Neuronal stem cell (in vitro differentiated cells): ENCODE measurements at regions not wholly inside any gene's neighbourhood (a gene's known extent, or its start where the extent isn't known, plus 50 kb on each side); places are given as distances from the start of the nearest gene placed in this dataset.
A peak's percentile ranks its signal among the peaks of the same experiment; 100 is the strongest.

Experiments used
- DNase-seq: peaks from one replicate; pipeline ENCODE4 v3.0.0-alpha.2; 2013; ENCODE audit warnings: low spot score
- H2AFZ ChIP-seq: one replicate; pipeline ENCODE4 v1.6.1; 2013; ENCODE audit warnings: mild to moderate bottlenecking, low read length, inconsistent platforms
- H2AK5ac ChIP-seq: 2 replicates; pipeline ENCODE4 v1.6.1; 2013; ENCODE audit warnings: low read depth, mild to moderate bottlenecking, inconsistent platforms, low read length, moderate library complexity, mixed read lengths
- H2BK120ac ChIP-seq: 2 replicates; pipeline ENCODE4 v1.6.1; 2013; ENCODE audit warnings: low read depth, mild to moderate bottlenecking, inconsistent platforms, low read length, moderate library complexity, mixed read lengths
- H2BK12ac ChIP-seq: one replicate; pipeline ENCODE4 v1.6.1; 2013; ENCODE audit warnings: low read length, inconsistent platforms
- H2BK15ac ChIP-seq: 2 replicates; pipeline ENCODE4 v1.6.1; 2013; ENCODE audit warnings: mild to moderate bottlenecking, low read length, inconsistent platforms, mixed read lengths
- H2BK5ac ChIP-seq: one replicate; pipeline ENCODE4 v1.6.1; 2013; ENCODE audit warnings: inconsistent platforms, mild to moderate bottlenecking, low read length, moderate library complexity
- H3K14ac ChIP-seq: one replicate; pipeline ENCODE4 v1.6.1; 2013; ENCODE audit warnings: low read length, inconsistent platforms
- H3K18ac ChIP-seq: 2 replicates; pipeline ENCODE4 v1.6.1; 2013; ENCODE audit warnings: low read length, inconsistent platforms
- H3K23ac ChIP-seq: 2 replicates; pipeline ENCODE4 v1.6.1; 2013; ENCODE audit warnings: low read depth, mild to moderate bottlenecking, mixed read lengths, low read length, inconsistent platforms; ENCODE audit not compliant: poor library complexity
- H3K27ac ChIP-seq: replicated peaks from 3 replicates; pipeline ENCODE4 v1.5.1; 2013; ENCODE audit warnings: low read length, inconsistent platforms
- H3K27me3 ChIP-seq, 3 experiments: 2 replicates each; pipeline ENCODE4 v1.6.1; 2013; ENCODE audit warnings: low read length in 3 of 3, mild to moderate bottlenecking in 2 of 3, inconsistent platforms in 1 of 3, low read depth in 1 of 3, mixed read lengths in 1 of 3, moderate library complexity in 1 of 3; ENCODE audit not compliant: control insufficient read depth in 3 of 3, insufficient read depth in 3 of 3
- H3K36me3 ChIP-seq, 2 donors: replicated peaks in 1 of 2; 2 replicates each; pipeline ENCODE4 v1.6.1; 2013; ENCODE audit warnings: low read length in 2 of 2; ENCODE audit not compliant: control insufficient read depth in 2 of 2, insufficient read depth in 2 of 2
- H3K4ac ChIP-seq: 2 replicates; pipeline ENCODE4 v1.6.1; 2013; ENCODE audit warnings: inconsistent platforms, mild to moderate bottlenecking, low read length, moderate library complexity
- H3K4me1 ChIP-seq, 2 donors: 1 replicate in 1 of 2; 2 replicates in 1 of 2; pipeline ENCODE4 v1.6.1; 2013; ENCODE audit warnings: low read length in 2 of 2, low read depth in 1 of 2; ENCODE audit not compliant: control insufficient read depth in 2 of 2, insufficient read depth in 1 of 2
- H3K4me2 ChIP-seq: one replicate; pipeline ENCODE4 v1.6.1; 2013; ENCODE audit warnings: mild to moderate bottlenecking, low read length, inconsistent platforms; ENCODE audit not compliant: insufficient read depth, poor library complexity, severe bottlenecking
- H3K4me3 ChIP-seq, 2 donors: 2 replicates each; pipeline ENCODE4 v1.5.1; 2013; ENCODE audit warnings: low read length in 2 of 2, mild to moderate bottlenecking in 2 of 2, inconsistent platforms in 1 of 2, moderate library complexity in 1 of 2
- H3K79me1 ChIP-seq: one replicate; pipeline ENCODE4 v1.6.1; 2013; ENCODE audit warnings: low read depth, mild to moderate bottlenecking, inconsistent platforms, low read length, moderate library complexity
- H3K9ac ChIP-seq: one replicate; pipeline ENCODE4 v1.6.1; 2013; ENCODE audit warnings: mild to moderate bottlenecking, low read depth, low read length, inconsistent platforms; ENCODE audit not compliant: poor library complexity
- H3K9me3 ChIP-seq, 2 donors: replicated peaks in 1 of 2; 2 replicates each; pipeline versions ENCODE3 to v1.6.1; 2013; ENCODE audit warnings: low read length in 2 of 2, mild to moderate bottlenecking in 2 of 2, inconsistent platforms in 1 of 2, low read depth in 1 of 2, mixed read lengths in 1 of 2, moderate library complexity in 1 of 2; ENCODE audit not compliant: control insufficient read depth in 2 of 2, insufficient read depth in 1 of 2
- H4K8ac ChIP-seq: one replicate; pipeline ENCODE4 v1.6.1; 2013; ENCODE audit warnings: low read depth, mild to moderate bottlenecking, inconsistent platforms, low read length, moderate library complexity
- H4K91ac ChIP-seq: one replicate; pipeline ENCODE4 v1.6.1; 2013; ENCODE audit warnings: low read length, low read depth, mild to moderate bottlenecking, inconsistent platforms; ENCODE audit not compliant: poor library complexity
- WGBS, 2 donors: extraction: QIAGEN DNeasy Blood & Tissue Kit; methylation state at CpG; one replicate each; pipeline ENCODE4 v1.1.7; 2013; ENCODE audit warnings: missing lambda C conversion rate in 2 of 2, mixed read lengths in 1 of 2; ENCODE audit not compliant: insufficient read length in 2 of 2, insufficient replicate concordance in 1 of 2; ENCODE audit errors: extremely low coverage in 2 of 2; 5-methylcytosine and 5-hydroxymethylcytosine counted together

DNA sequence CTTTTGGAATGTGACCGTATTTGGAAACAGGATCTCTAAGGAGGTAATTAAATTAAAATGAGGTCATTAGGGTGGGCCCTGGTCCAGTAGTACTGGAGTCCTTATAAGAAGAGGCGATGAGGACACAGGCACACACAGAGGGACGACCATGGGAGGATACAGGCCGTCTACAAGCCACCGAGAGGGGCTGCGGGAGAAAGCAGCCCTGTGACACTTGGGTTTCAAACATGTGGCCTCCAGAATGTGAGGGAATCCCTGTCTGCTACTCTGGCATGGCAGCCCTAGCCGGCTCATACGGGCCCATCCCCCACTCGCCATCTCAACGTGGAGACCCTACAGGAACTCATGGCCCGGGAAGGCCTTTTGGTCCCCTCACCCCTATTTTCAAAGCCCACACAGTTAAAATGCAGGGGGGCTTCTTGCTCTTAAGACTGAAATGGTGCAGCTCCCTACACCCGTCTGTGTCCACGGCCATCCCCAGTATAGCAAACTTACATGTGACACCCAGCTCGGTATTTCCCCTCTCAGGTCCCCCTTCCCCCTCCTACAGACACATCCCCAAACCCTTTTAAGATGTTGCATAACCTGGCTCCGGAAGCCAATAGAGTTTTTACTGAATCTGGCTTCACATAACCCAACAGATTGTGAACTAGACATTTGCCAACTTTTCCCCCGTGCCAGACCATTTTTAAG, 124.1 kb upstream of the TBL1X start:
- Histone ChIP-seq H3K4me1 (peaks cover 0 to 4% of the 10 kb centered on the region in 2 donors), H2BK5ac (no peak overlapping the region), H3K79me1 (no peaks in the 10 kb centered on the region), H2AK5ac (no peak overlapping the region), H3K9ac (no peak overlapping the region), H3K27ac (no peak overlapping the region), H2BK120ac (no peak overlapping the region), H3K27me3 (no peaks in the 10 kb centered on the region), H2BK12ac (no peak overlapping the region), H3K36me3 (no peaks in the 10 kb centered on the region), H3K23ac (no peak overlapping the region), H2BK15ac (no peak overlapping the region), H3K9me3 (peaks cover 0 to 1% of the 10 kb centered on the region in 2 donors), H3K14ac (no peak overlapping the region), H3K18ac (peak overlapping the region; percentile 57), H4K8ac (no peak overlapping the region), H3K4me2 (no peak overlapping the region), H2AFZ (peak overlapping the region; percentile 45), H3K4me3 (no peak overlapping the region), H3K4ac (no peak overlapping the region), H4K91ac (no peak overlapping the region)
- no peak for DNase-seq
- WGBS, 2 donors = no CpG with 5 or more reads among the region's 16 CpGs

DNA sequence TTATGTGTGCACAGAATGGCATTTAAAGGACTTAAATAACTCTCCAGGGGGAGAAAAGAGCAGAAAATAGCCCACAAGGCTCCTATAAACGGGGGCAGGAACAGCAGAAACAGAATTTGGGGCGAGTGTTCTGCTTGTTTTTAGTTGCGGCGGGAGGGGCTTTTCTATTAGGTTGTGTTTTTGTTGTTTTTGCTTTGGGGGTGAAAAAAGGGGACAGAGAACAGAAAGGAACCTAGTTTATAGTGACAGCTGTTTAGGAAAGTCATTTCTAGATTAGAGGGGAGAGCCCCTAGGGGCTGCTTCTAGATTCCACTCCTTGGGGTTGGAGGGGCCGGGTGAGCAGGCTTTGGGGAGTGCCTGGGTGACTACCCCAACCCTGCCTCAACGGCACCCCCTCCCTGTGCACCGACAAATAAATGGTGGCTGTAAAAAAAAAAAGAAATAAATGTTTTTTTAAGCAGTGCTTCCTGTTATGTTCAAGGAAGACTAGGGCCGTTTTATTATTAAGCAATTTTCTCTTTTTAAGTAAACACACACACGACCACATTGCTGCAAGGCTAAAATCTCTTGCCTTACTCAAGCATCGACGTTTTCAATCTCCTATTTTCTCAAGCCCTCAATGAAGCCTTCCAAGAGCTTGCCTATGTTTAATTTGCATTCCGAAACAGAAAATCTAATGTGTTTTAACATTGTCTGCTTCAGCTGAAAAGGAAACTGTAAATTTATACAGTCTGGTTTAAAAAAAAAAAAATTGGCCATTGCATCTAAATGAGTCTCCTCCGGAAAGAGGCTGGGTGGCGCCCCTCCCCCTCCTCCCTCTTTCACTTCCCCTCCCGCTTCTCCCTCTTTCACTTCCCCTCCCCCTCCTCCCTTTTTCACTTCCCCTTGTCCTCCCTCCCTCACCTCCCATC, 123.3 kb upstream of the TBL1X start:
- H3K79me1 ChIP-seq = no peaks in the 10 kb centered on the region
- H2AFZ ChIP-seq = peak overlapping the region; percentile 45
- no peak overlapping the region for H3K14ac ChIP-seq
- no peak overlapping the region for H2BK120ac ChIP-seq
- WGBS, 2 donors = no CpG with 5 or more reads among the region's 15 CpGs
- H3K9me3 ChIP-seq = no peaks in the 10 kb centered on the region
- no peak overlapping the region for H4K8ac ChIP-seq
- no peak overlapping the region for H3K4ac ChIP-seq
- H3K9ac ChIP-seq = no peak overlapping the region
- no peaks in the 10 kb centered on the region for H3K36me3 ChIP-seq
- no peak overlapping the region for H3K27ac ChIP-seq
- no peaks in the 10 kb centered on the region for H3K27me3 ChIP-seq
- no peak overlapping the region for H2BK15ac ChIP-seq
- no peak overlapping the region for H2BK5ac ChIP-seq
- no peak overlapping the region for H3K23ac ChIP-seq
- no peak overlapping the region for H2BK12ac ChIP-seq
- peaks cover 0 to 4% of the 10 kb centered on the region in 2 donors for H3K4me1 ChIP-seq
- H3K4me3 ChIP-seq = no peak overlapping the region
- H3K4me2 ChIP-seq = no peak overlapping the region
- no peak overlapping the region for H2AK5ac ChIP-seq
- DNase-seq = peak; percentile 3
- H3K18ac ChIP-seq = no peak overlapping the region
- H4K91ac ChIP-seq = no peak overlapping the region

DNA sequence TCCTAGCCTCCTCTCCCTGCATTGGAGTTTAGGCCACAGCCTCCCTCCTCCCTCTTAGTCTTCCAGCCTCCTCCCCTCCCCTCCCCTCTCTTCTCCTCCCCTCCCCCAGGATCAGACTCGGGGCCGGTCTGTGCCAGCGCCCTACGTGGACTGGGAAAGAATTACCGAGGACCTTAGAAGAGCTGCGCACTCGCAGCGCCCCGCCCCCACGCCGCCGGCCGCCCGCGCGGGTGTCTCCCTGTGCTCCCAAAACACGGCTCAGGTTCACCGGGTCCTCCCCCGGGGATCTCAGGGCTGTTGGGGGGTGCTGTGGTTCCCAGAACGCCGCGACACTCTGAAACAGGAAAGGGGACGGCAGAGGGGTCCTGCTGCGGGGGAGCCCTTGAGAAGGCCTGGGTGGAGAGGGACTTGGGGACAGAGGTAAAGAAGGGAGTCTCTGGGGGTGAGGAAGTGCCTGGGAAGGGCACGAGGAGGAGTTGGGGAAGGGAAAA, 122.3 kb upstream of the TBL1X start:
- Histone ChIP-seq H3K27me3 (no peaks in the 10 kb centered on the region), H3K4me3 (peak overlapping the region; percentile 21 to 62), H3K79me1 (no peaks in the 10 kb centered on the region), H2BK12ac (no peak overlapping the region), H2AFZ (peak overlapping the region; percentile 84), H3K9ac (no peak overlapping the region), H3K4me2 (peak overlapping the region; percentile 33), H2BK120ac (no peak overlapping the region), H3K14ac (no peak overlapping the region), H4K91ac (no peak overlapping the region), H3K36me3 (no peaks in the 10 kb centered on the region), H3K27ac (no peak overlapping the region), H3K23ac (no peak overlapping the region), H3K9me3 (no peaks in the 10 kb centered on the region), H2BK15ac (no peak overlapping the region), H2AK5ac (no peak overlapping the region), H3K4me1 (peaks cover 0 to 2% of the 10 kb centered on the region in 2 donors), H3K18ac (peak overlapping the region; percentile 89), H3K4ac (no peak overlapping the region), H2BK5ac (no peak overlapping the region), H4K8ac (no peak overlapping the region)
- WGBS, 2 donors = no CpG with 5 or more reads among the region's 25 CpGs
- DNase-seq = peak; percentile 56

DNA sequence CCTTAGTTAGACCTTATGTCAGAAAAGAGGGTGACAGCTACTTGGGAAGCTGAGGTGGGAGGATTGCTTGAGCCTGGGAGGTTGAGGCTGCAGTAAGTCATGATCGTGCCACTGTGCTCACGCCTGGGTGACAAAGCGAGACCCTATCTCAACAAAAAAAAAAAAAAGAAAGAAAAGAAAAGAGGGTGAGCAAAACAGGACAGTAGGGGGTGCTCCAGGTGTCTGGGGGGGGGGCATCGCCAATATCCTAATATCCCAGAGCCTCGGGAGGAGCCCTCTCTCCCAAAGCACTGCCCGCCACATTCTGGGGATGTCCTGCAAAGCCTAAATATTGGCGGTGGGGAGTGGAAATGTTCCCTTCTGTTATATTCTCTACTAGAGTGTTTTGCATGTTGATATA, 120.9 kb upstream of the TBL1X start:
- Histone ChIP-seq H2BK15ac (no peak overlapping the region), H3K4me2 (no peak overlapping the region), H3K4me1 (peaks cover 0 to 2% of the 10 kb centered on the region in 2 donors), H3K9ac (no peak overlapping the region), H2BK12ac (no peak overlapping the region), H3K4ac (no peak overlapping the region), H3K18ac (no peak overlapping the region), H2AK5ac (no peak overlapping the region), H2BK120ac (no peak overlapping the region), H3K14ac (no peak overlapping the region), H3K9me3 (no peaks in the 10 kb centered on the region), H2BK5ac (no peak overlapping the region), H3K36me3 (no peaks in the 10 kb centered on the region), H3K27ac (no peak overlapping the region), H3K27me3 (no peaks in the 10 kb centered on the region), H3K4me3 (no peak overlapping the region), H4K8ac (no peak overlapping the region), H3K23ac (no peak overlapping the region), H3K79me1 (no peaks in the 10 kb centered on the region), H4K91ac (no peak overlapping the region), H2AFZ (no peak overlapping the region)
- WGBS, 2 donors = no CpG with 5 or more reads among the region's 7 CpGs
- DNase-seq = no peak
